ENCODE measurements at regions not wholly inside any gene's neighbourhood (a gene's known extent, or its start where the extent isn't known, plus 50 kb on each side); places are given as distances from the start of the nearest gene placed in this dataset.

- H3K27ac Mint-ChIP-seq, result no peak overlapping the region
- no peaks in the 10 kb centered on the region for H3K36me3 Mint-ChIP-seq (ENCODE audit: low read depth)
- no peaks in the 10 kb centered on the region for H3K9me3 Mint-ChIP-seq
- no peak overlapping the region for H3K4me3 Mint-ChIP-seq
- peaks cover 9% of the 10 kb centered on the region for H3K4me1 Mint-ChIP-seq (ENCODE audit: low read depth)
- peaks cover 3% of the 10 kb centered on the region for H3K27me3 Mint-ChIP-seq (ENCODE audit: low read depth)
Observed at GRCh38 chr14:71212093-71212492, 304.8 kb downstream of the PCNX1 start.

- Mint-ChIP-seq H3K27me3 (ENCODE audit: low read depth) (peaks cover 3% of the 10 kb centered on the region), H3K27ac (no peak overlapping the region), H3K4me1 (ENCODE audit: low read depth) (peaks cover 11% of the 10 kb centered on the region), H3K36me3 (ENCODE audit: low read depth) (no peaks in the 10 kb centered on the region), H3K9me3 (peaks cover 3% of the 10 kb centered on the region), H3K4me3 (no peak overlapping the region)
Observed at GRCh38 chr14:71212683-71213107, 305.4 kb downstream of the PCNX1 start.

GRCh38 chr14:71214241-71214640, 307.0 kb downstream of the PCNX1 start:
- Mint-ChIP-seq H3K27ac (no peak overlapping the region), H3K4me1 (ENCODE audit: low read depth) (peaks cover 21% of the 10 kb centered on the region), H3K4me3 (no peak overlapping the region), H3K27me3 (ENCODE audit: low read depth) (no peaks in the 10 kb centered on the region), H3K36me3 (ENCODE audit: low read depth) (no peaks in the 10 kb centered on the region), H3K9me3 (peaks cover 3% of the 10 kb centered on the region)

- no peak overlapping the region for H3K4me3 Mint-ChIP-seq
- H3K9me3 Mint-ChIP-seq, result peaks cover 3% of the 10 kb centered on the region
- H3K27me3 Mint-ChIP-seq (ENCODE audit: low read depth), result no peaks in the 10 kb centered on the region
- no peaks in the 10 kb centered on the region for H3K36me3 Mint-ChIP-seq (ENCODE audit: low read depth)
- H3K4me1 Mint-ChIP-seq (ENCODE audit: low read depth), result peaks cover 13% of the 10 kb centered on the region
- no peak overlapping the region for H3K27ac Mint-ChIP-seq
Observed at GRCh38 chr14:71220462-71220861, 313.2 kb downstream of the PCNX1 start.

GRCh38 chr14:71221119-71221518, 313.9 kb downstream of the PCNX1 start:
- Mint-ChIP-seq H3K36me3 (ENCODE audit: low read depth) (no peaks in the 10 kb centered on the region), H3K27me3 (ENCODE audit: low read depth) (no peaks in the 10 kb centered on the region)

GRCh38 chr14:71225113-71225512, 317.9 kb downstream of the PCNX1 start:
- peaks cover 8% of the 10 kb centered on the region for H3K4me1 Mint-ChIP-seq (ENCODE audit: low read depth)
- H3K36me3 Mint-ChIP-seq (ENCODE audit: low read depth), result no peaks in the 10 kb centered on the region
- H3K9me3 Mint-ChIP-seq, result no peaks in the 10 kb centered on the region
- no peak overlapping the region for H3K4me3 Mint-ChIP-seq
- no peaks in the 10 kb centered on the region for H3K27me3 Mint-ChIP-seq (ENCODE audit: low read depth)
- H3K27ac Mint-ChIP-seq, result no peak overlapping the region

More at GRCh38 chr14:71221119-71221518, 313.9 kb downstream of the PCNX1 start:
- Mint-ChIP-seq H3K27ac (no peak overlapping the region), H3K4me3 (no peak overlapping the region), H3K4me1 (ENCODE audit: low read depth) (peaks cover 13% of the 10 kb centered on the region), H3K9me3 (peaks cover 3% of the 10 kb centered on the region)

- H3K27me3 Mint-ChIP-seq (ENCODE audit: low read depth), result no peaks in the 10 kb centered on the region
- H3K36me3 Mint-ChIP-seq (ENCODE audit: low read depth), result no peaks in the 10 kb centered on the region
- no peak overlapping the region for H3K4me3 Mint-ChIP-seq
- no peaks in the 10 kb centered on the region for H3K9me3 Mint-ChIP-seq
- peaks cover 9% of the 10 kb centered on the region for H3K4me1 Mint-ChIP-seq (ENCODE audit: low read depth)
- H3K27ac Mint-ChIP-seq, result no peak overlapping the region
Observed at GRCh38 chr14:71228711-71229110, 321.5 kb downstream of the PCNX1 start.

- Mint-ChIP-seq H3K9me3 (no peaks in the 10 kb centered on the region), H3K4me1 (ENCODE audit: low read depth) (peaks cover 9% of the 10 kb centered on the region), H3K27me3 (ENCODE audit: low read depth) (peaks cover 4% of the 10 kb centered on the region), H3K36me3 (ENCODE audit: low read depth) (no peaks in the 10 kb centered on the region), H3K4me3 (no peak overlapping the region), H3K27ac (no peak overlapping the region)
Observed at GRCh38 chr14:71229875-71230274, 322.6 kb downstream of the PCNX1 start.

GRCh38 chr14:71230897-71231296, 323.6 kb downstream of the PCNX1 start:
- Mint-ChIP-seq H3K27ac (no peak overlapping the region), H3K27me3 (ENCODE audit: low read depth) (peaks cover 4% of the 10 kb centered on the region), H3K36me3 (ENCODE audit: low read depth) (no peaks in the 10 kb centered on the region), H3K9me3 (no peaks in the 10 kb centered on the region), H3K4me3 (no peak overlapping the region), H3K4me1 (ENCODE audit: low read depth) (peaks cover 9% of the 10 kb centered on the region)

- H3K4me1 Mint-ChIP-seq (ENCODE audit: low read depth), result peaks cover 9% of the 10 kb centered on the region
- H3K36me3 Mint-ChIP-seq (ENCODE audit: low read depth), result no peaks in the 10 kb centered on the region
- H3K27ac Mint-ChIP-seq, result no peak overlapping the region
- H3K4me3 Mint-ChIP-seq, result peak overlapping the region; percentile 31
- H3K9me3 Mint-ChIP-seq, result no peaks in the 10 kb centered on the region
- peaks cover 4% of the 10 kb centered on the region for H3K27me3 Mint-ChIP-seq (ENCODE audit: low read depth)
Observed at GRCh38 chr14:71231521-71232393, 324.5 kb downstream of the PCNX1 start.

- no peaks in the 10 kb centered on the region for H3K9me3 Mint-ChIP-seq
- peaks cover 4% of the 10 kb centered on the region for H3K27me3 Mint-ChIP-seq (ENCODE audit: low read depth)
- no peaks in the 10 kb centered on the region for H3K36me3 Mint-ChIP-seq (ENCODE audit: low read depth)
- peaks cover 9% of the 10 kb centered on the region for H3K4me1 Mint-ChIP-seq (ENCODE audit: low read depth)
- no peak overlapping the region for H3K27ac Mint-ChIP-seq
- H3K4me3 Mint-ChIP-seq, result no peak overlapping the region
Observed at GRCh38 chr14:71232506-71232905, 325.2 kb downstream of the PCNX1 start.

GRCh38 chr14:71235875-71236274, 328.6 kb downstream of the PCNX1 start:
- Mint-ChIP-seq H3K4me3 (no peak overlapping the region), H3K27ac (no peak overlapping the region), H3K36me3 (ENCODE audit: low read depth) (no peaks in the 10 kb centered on the region)

GRCh38 chr14:71236487-71236886, 329.2 kb downstream of the PCNX1 start:
- H3K27me3 Mint-ChIP-seq (ENCODE audit: low read depth), result peaks cover 4% of the 10 kb centered on the region
- no peak overlapping the region for H3K4me3 Mint-ChIP-seq
- H3K4me1 Mint-ChIP-seq (ENCODE audit: low read depth), result peaks cover 6% of the 10 kb centered on the region
- no peaks in the 10 kb centered on the region for H3K9me3 Mint-ChIP-seq
- H3K27ac Mint-ChIP-seq, result no peak overlapping the region
- H3K36me3 Mint-ChIP-seq (ENCODE audit: low read depth), result no peaks in the 10 kb centered on the region

More at GRCh38 chr14:71235875-71236274, 328.6 kb downstream of the PCNX1 start:
- Mint-ChIP-seq H3K4me1 (ENCODE audit: low read depth) (peaks cover 6% of the 10 kb centered on the region), H3K27me3 (ENCODE audit: low read depth) (peaks cover 4% of the 10 kb centered on the region), H3K9me3 (no peaks in the 10 kb centered on the region)

- no peaks in the 10 kb centered on the region for H3K36me3 Mint-ChIP-seq (ENCODE audit: low read depth)
- H3K27ac Mint-ChIP-seq, result no peak overlapping the region
- H3K27me3 Mint-ChIP-seq (ENCODE audit: low read depth), result peaks cover 4% of the 10 kb centered on the region
- no peak overlapping the region for H3K4me3 Mint-ChIP-seq
- no peaks in the 10 kb centered on the region for H3K9me3 Mint-ChIP-seq
- peaks cover 7% of the 10 kb centered on the region for H3K4me1 Mint-ChIP-seq (ENCODE audit: low read depth)
Observed at GRCh38 chr14:71237556-71237955, 330.3 kb downstream of the PCNX1 start.

- H3K36me3 Mint-ChIP-seq (ENCODE audit: low read depth), result no peaks in the 10 kb centered on the region
- H3K9me3 Mint-ChIP-seq, result no peaks in the 10 kb centered on the region
- H3K4me1 Mint-ChIP-seq (ENCODE audit: low read depth), result peaks cover 9% of the 10 kb centered on the region
- H3K27me3 Mint-ChIP-seq (ENCODE audit: low read depth), result peaks cover 4% of the 10 kb centered on the region
- H3K4me3 Mint-ChIP-seq, result no peak overlapping the region
- H3K27ac Mint-ChIP-seq, result no peak overlapping the region
Observed at GRCh38 chr14:71238835-71239234, 331.6 kb downstream of the PCNX1 start.
